Right renal cortex interstitium (tissue), 3 donors: ENCODE measurements at regions not wholly inside any gene's neighbourhood (a gene's known extent, or its start where the extent isn't known, plus 50 kb on each side); places are given as distances from the start of the nearest gene placed in this dataset.
"Not testable (repeated sequence)": the region's sequence is repeated elsewhere in the genome, so short reads cannot be mapped to it uniquely, and the experiment has no call there.

Experiments
- DNase-seq, 3 donors: peaks; one replicate each; pipeline ENCODE4 v3.0.0-alpha.2; 2013; ENCODE audit warnings: low read depth in 3 of 3, low spot score in 2 of 3

GRCh38 chr5:18745042-18745987 is 1111.1 kb downstream of the TAF11L14 start:
- no peak for DNase-seq

- no peak for DNase-seq
Measured at GRCh38 chr5:18745988-18746615, 1111.8 kb downstream of the TAF11L14 start.

GRCh38 chr5:18749763-18750162 is 1115.5 kb downstream of the TAF11L14 start:
- no peak for DNase-seq

- no peak for DNase-seq
Measured at GRCh38 chr5:18752317-18752716, 1118.1 kb downstream of the TAF11L14 start.

DNA sequence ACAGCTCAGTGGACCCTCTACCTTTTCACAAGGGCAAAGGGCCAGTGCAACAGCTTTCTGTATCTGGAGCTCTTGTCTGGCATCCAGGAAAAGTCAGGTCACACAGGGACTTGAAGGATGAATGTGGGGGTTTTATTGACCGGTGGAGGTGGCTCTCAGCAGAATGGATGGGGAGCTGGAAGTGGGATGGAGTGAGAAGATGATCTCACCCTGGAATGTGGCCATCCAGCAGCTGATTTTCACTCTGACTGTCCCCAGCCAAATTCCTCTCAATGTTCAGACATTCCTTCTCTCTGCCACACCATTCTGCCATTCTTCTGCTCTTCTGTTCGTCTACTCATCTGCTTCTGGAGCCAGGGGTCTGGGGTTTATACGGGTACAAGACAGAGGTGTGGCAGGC is 1119.9 kb downstream of the TAF11L14 start:
- DNase-seq = no peak

- no peak for DNase-seq
Measured at GRCh38 chr5:18761801-18762200, 1127.5 kb downstream of the TAF11L14 start.

GRCh38 chr5:18764161-18764560 is 1129.9 kb downstream of the TAF11L14 start:
- DNase-seq = no peak

GRCh38 chr5:18765304-18765703 is 1131.0 kb downstream of the TAF11L14 start:
- DNase-seq = no peak

GRCh38 chr5:18771097-18771610 is 1136.9 kb downstream of the TAF11L14 start:
- no peak for DNase-seq

DNA sequence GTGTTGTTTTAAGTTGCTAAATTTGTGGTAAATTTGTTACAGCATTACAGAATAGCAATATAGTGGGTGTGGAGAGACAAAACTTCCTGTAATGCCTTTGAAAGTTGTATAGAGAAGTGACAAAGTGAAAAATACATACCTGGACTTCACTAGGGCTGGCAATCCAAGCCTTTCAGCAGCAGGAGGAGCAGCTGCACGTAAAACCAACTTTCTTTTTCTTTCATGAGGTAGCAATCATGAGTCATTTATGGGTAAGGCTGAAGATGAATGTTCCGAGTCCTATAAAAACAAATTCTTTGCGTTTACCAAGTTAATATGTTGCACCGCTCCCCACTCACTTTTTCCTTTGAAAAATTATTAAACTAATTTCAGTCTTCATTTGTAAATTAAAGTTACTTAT is 1138.2 kb downstream of the TAF11L14 start:
- DNase-seq = no peak

GRCh38 chr5:18778225-18778624 is 1144.0 kb downstream of the TAF11L14 start:
- no peak for DNase-seq

DNA sequence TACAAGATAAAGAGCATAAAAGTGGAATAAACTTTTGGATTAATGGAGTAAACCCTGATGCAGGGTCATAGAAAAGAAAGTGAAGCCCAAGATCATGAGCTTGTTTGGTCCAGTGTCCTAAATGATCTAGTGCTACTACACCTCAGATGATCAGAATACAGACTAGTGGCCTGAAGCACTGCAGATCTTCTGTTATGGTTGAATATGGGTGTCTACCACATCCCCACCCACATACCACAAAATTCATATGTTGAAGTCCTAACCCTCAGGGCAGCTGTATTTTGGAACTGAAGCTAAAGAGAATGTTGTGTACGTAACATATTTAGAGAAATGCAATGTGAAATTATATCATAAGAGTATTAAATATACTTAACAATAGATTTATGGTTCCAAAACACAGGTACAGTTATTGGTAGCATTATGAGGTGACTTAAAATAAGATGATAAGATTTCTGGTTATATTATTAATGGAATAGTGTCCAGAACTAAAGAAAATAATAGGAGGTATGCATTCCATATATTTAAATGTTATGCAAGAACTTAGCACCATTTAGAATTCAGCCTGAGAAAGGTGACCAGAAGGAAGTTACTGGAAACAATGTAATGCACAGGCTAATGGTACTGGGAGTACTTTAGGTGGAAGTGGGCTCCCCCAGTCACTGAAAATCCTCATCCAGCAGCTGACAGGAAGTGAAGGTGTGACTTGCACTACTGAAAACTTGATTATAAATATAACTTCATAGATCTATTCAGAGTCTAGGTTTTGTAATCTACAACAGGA is 1155.1 kb downstream of the TAF11L14 start:
- no peak for DNase-seq

DNA sequence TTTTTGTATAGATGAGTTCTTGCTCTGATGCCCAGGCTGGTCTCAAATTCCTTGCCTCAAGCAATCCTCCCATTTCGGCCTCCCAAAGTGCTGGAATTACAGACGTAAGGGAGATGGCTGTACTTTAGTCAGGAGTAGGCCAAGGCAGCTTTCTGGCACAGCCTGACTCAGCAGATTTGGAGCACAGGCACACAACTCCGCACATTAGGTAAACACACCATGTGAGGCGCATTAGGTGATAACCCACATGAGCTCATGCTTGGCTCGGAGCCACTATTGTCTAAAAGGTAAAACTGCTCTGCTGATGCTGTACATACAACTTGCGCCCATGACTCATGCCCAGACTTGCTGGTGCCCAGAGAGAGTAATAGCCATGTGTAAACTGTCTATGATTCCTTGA is 1157.9 kb downstream of the TAF11L14 start:
- no peak for DNase-seq

GRCh38 chr5:18797222-18797621 is 1163.0 kb downstream of the TAF11L14 start:
- no peak for DNase-seq

- DNase-seq = no peak
Measured at GRCh38 chr5:18798058-18798457, 1163.8 kb downstream of the TAF11L14 start.

GRCh38 chr5:18799482-18800128 is 1165.3 kb downstream of the TAF11L14 start:
- no peak for DNase-seq

- DNase-seq = no peak
Measured at GRCh38 chr5:18800293-18801025, 1166.2 kb downstream of the TAF11L14 start.

- not testable (repeated sequence) for DNase-seq
Measured at GRCh38 chr5:18801413-18801812, 1167.2 kb downstream of the TAF11L14 start.

DNA sequence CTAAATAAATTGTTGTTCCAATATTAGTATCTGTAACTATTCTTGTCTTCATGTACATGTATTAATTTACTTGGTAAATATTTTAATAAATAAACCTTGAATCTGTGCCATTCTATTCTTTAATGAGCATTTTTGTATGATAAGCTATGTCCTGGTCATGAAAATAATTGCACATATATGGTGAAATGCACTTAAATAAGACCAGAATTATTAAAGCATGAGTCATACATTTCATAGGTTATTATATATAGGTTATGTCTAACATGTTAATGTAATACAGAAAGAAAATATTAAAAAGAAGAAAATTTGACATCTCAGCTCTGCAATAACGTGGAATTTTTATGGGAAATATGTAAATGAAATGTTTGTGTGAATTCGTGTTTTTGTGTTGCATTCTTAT is 1168.1 kb downstream of the TAF11L14 start:
- DNase-seq = no peak

DNA sequence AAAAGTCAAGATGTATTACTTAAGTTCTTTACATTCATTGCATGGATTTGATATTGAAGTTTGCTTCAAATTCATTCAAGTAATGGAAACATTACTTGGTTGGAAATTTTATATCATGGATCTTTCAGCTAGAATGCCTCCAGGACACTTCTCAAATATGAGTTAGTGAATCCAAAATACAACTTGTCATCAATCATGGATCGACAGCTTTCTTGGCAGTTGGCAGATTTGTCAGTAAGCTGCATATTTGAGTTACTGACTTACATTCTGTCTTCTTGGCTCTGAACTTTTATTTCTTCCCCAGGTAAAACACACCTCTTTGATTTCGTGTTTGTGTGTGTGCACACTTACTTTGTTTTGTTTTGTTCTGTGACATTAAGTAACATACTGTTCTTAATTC is 1171.1 kb downstream of the TAF11L14 start:
- DNase-seq = no peak
